Keratinocyte (primary cell): ENCODE measurements at regions not wholly inside any gene's neighbourhood (a gene's known extent, or its start where the extent isn't known, plus 50 kb on each side); places are given as distances from the start of the nearest gene placed in this dataset.

Experiments used
- CTCF ChIP-seq, 3 experiments: IDR thresholded peaks in 1 of 3; conservative IDR thresholded peaks in 1 of 3; optimal IDR thresholded peaks in 1 of 3; 2 replicates in 2 of 3; 3 replicates in 1 of 3; pipeline versions ENCODE3 to v1.5.1; 2011; ENCODE audit warnings: low read length in 3 of 3, mild to moderate bottlenecking in 3 of 3, moderate library complexity in 2 of 3, control low read depth in 1 of 3, inconsistent platforms in 1 of 3; ENCODE audit not compliant: insufficient read depth in 2 of 3; ENCODE audit errors: extremely low read depth in 1 of 3
- EZH2 ChIP-seq: IDR thresholded peaks from one replicate; pipeline ENCODE4 v1.6.1; 2012; ENCODE audit warnings: inconsistent platforms, mild to moderate bottlenecking, low read length, moderate library complexity

- TF ChIP-seq EZH2 (no peak), CTCF (optimal IDR thresholded peaks at IDR 0.05 in 1 of 3, IDR thresholded peaks at IDR 0.05 in 1 of 3, conservative IDR thresholded peaks at IDR 0.05 in 1 of 3; ENCODE audit: extremely low read depth in 1 of 3, insufficient read depth in 2 of 3, low read length in 3 of 3) (no peak)
These were observed 283.6 kb upstream of the SGCD start for GRCh38 chr5:156043351-156043750.
